Duodenal mucosa (tissue), 2 donors: ENCODE measurements at regions not wholly inside any gene's neighbourhood (a gene's known extent, or its start where the extent isn't known, plus 50 kb on each side); places are given as distances from the start of the nearest gene placed in this dataset.

Experiments
- H3K27ac ChIP-seq: one replicate; pipeline ENCODE4 v1.7.0; 2013; ENCODE audit warnings: low read depth, low read length
- H3K27me3 ChIP-seq, 2 donors: one replicate each; pipeline ENCODE4 v1.7.0; 2013; ENCODE audit warnings: low read length in 2 of 2, control low read depth in 1 of 2; ENCODE audit not compliant: insufficient read depth in 2 of 2, control insufficient read depth in 1 of 2
- H3K36me3 ChIP-seq, 2 donors: one replicate each; pipeline ENCODE4 v1.7.0; 2013; ENCODE audit warnings: low read length in 2 of 2, control low read depth in 1 of 2; ENCODE audit not compliant: insufficient read depth in 2 of 2, control insufficient read depth in 1 of 2
- H3K4me1 ChIP-seq, 2 donors: one replicate each; pipeline ENCODE4 v1.7.0; 2013; ENCODE audit warnings: low read length in 2 of 2, control low read depth in 1 of 2; ENCODE audit not compliant: insufficient read depth in 2 of 2, control insufficient read depth in 1 of 2
- H3K4me3 ChIP-seq, 2 donors: one replicate each; pipeline ENCODE4 v1.7.0; 2013; ENCODE audit warnings: low read length in 2 of 2, low read depth in 1 of 2
- H3K9ac ChIP-seq, 2 donors: one replicate each; pipeline ENCODE4 v1.7.0; 2013; ENCODE audit warnings: low read length in 2 of 2, low read depth in 1 of 2
- H3K9me3 ChIP-seq, 2 donors: one replicate each; pipeline ENCODE4 v1.7.0; 2013; ENCODE audit warnings: low read length in 2 of 2, control low read depth in 1 of 2; ENCODE audit not compliant: control insufficient read depth in 1 of 2

DNA sequence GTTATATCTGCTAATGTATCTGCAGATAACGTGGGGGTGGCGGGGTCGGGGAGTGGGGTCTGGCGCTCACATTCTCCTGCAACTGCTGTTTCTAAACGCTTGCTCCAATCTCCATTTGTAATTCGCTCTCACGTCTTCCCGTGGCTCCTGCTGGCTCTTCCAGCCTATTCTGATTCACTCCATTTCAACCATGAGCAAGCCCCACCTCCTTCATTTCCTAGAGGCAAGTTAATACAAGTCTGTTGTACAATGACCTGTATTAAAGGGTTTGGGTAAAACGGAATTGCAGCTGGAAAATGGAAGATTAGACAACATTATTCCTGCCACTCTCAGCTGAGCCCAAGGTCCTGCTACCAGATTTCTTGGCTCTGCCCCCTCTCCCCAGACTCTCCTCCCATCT is 132.3 kb downstream of the CSNK2A3 start:
- H3K4me1 ChIP-seq = peaks cover 18 to 28% of the 10 kb centered on the region in 2 donors
- no peak overlapping the region for H3K27ac ChIP-seq
- H3K36me3 ChIP-seq = no peaks in the 10 kb centered on the region
- no peak overlapping the region for H3K4me3 ChIP-seq
- no peaks in the 10 kb centered on the region for H3K27me3 ChIP-seq
- H3K9ac ChIP-seq = no peak overlapping the region
- H3K9me3 ChIP-seq = no peaks in the 10 kb centered on the region

DNA sequence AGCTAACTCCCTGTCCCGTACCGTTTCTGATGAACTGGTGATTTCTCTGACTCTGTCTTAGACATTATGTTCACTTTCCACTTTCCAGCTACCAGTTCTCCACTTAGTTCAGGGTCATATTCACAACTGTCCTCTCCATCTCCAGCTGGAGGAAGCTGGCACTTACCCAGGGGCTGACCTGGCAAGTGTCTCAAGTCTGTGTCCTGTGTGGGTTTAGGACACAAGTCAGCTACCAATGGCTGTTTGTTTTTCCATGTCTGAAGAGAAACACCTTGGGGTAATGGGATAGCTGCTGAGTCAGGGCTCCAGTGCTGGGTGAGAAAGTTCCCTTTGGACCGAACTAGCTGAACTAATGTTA is 134.4 kb downstream of the CSNK2A3 start:
- Histone ChIP-seq H3K9me3 (no peaks in the 10 kb centered on the region), H3K4me3 (no peak overlapping the region), H3K27me3 (no peaks in the 10 kb centered on the region), H3K4me1 (peaks cover 26 to 35% of the 10 kb centered on the region in 2 donors), H3K9ac (no peak overlapping the region), H3K36me3 (no peaks in the 10 kb centered on the region), H3K27ac (no peak overlapping the region)

DNA sequence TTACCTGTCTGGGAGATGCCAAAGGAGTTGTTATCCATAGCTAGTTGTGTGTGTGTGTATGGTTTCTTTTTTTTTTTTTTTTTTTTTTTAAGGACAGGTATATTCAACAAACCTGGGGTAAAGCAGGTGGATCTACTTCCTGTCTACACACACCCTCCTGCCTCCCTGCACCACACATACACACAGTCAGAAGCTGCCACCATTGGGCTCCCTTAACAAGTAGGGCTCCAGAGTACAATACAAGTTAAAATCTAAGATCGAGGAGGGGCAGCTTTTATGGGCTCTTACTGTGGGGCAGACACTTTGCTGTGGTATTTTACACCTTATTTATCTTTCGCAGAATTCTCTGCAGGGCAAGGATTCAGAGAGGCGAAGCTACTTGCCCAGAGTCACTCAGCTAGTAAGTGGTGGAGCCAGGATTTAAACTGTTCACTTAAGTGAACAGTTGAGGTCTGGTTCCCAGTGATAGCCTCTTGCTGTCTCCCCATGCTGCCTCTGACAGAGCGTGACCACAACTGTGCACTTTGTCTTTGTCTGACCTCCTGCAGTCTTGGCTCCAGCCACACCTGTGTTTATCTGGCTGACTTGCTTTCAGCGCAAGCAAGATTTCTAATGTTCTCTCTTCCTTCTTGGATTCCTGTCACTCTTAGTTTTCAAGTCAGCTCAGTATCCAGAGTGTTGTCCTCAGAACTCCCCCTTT is 135.0 kb downstream of the CSNK2A3 start:
- Histone ChIP-seq H3K4me3 (no peak overlapping the region), H3K36me3 (no peaks in the 10 kb centered on the region), H3K4me1 (peaks cover 26 to 35% of the 10 kb centered on the region in 2 donors), H3K27ac (no peak overlapping the region), H3K27me3 (no peaks in the 10 kb centered on the region), H3K9ac (no peak overlapping the region), H3K9me3 (no peaks in the 10 kb centered on the region)

DNA sequence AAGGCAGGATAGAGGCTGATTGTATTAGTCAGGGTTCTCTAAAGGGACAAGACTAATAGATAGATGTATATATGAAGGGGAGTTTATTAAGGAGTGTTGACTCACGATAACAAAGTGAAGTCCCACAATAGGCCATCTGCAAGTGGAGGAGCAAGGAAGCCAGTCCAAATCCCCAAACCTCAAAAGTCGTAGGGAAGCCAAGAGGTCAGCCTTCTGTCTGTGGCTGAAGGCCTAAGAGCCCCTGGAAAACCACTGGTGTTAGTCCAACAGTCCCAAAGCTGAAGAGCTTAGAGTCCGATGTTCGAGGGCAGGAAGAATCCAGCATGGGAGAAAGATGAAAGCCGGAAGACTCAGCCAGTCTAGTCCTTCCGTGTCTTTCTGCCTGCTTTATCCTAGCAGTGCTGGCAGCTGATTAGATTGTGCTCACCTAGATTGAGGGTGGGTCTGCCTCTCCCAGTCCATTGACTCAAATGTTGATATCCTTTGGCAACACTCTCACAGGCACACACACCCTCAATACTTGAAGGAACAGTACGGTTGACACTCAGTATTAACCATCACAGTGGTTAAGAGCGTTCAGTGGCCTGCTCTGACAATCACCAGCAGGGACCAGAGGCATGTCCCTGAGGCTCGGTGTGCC is 135.6 kb downstream of the CSNK2A3 start:
- Histone ChIP-seq H3K4me1 (peaks cover 26 to 35% of the 10 kb centered on the region in 2 donors), H3K36me3 (no peaks in the 10 kb centered on the region), H3K4me3 (no peak overlapping the region), H3K27ac (no peak overlapping the region), H3K9me3 (no peaks in the 10 kb centered on the region), H3K27me3 (no peaks in the 10 kb centered on the region), H3K9ac (no peak overlapping the region)

DNA sequence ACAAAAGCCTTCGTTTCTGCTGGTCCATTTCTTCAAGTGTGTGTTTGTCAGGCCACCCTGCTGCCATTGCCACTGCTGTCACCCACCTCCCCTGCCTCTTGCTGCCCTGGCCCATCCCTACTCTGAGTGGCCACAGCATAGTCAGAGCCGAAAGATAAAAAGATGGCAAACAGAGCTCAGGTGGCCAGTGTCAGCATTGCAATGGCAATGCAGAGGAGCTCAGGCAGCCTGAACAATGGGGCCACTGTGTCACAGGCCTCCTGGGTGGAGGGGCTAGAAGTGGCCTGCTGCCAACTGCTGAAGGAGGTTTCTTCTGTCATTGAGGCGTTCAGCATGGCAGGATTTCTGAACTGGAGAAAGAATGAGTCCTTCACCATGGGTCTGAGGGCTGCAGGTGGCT is 137.1 kb downstream of the CSNK2A3 start:
- Histone ChIP-seq H3K9ac (no peak overlapping the region), H3K4me1 (peaks cover 26 to 35% of the 10 kb centered on the region in 2 donors), H3K9me3 (no peaks in the 10 kb centered on the region), H3K27me3 (no peaks in the 10 kb centered on the region), H3K27ac (no peak overlapping the region), H3K4me3 (no peak overlapping the region), H3K36me3 (no peaks in the 10 kb centered on the region)

DNA sequence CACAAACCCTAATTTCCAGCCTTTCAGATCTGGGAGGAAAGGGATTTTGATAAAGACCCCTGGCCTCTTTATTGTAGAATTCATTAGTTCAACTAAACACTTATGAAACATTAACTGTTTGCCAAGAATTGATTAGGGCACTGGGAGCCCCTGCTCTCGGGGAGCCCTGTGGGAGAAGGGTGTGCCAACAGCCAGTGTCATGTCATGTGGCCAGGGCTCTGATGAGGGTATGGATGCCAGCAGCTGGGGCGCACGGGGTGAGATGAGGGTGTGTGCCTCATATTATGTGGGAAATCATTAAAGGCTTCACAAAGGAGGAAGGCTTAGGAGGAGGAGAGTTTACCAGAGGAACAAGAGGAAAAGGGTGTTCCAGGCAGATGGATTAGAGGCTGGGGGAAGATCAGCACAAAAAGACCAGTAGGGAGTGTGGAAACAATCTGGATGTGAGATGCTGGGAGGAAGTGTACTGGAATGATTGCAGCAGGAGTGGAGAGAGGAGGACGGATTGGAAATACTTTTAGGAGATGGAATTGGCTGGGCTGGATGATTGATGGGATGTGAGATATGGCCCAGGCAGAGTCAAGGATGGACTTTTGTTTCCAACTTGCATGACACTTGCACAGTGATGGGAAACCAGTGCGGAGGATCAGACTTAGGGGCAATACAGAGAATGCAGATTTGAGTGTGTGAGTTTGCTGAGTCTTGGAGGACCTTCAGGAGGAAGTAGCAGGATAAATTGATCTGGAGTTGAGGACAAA is 137.8 kb downstream of the CSNK2A3 start:
- H3K27me3 ChIP-seq = no peaks in the 10 kb centered on the region
- H3K4me3 ChIP-seq = no peak overlapping the region
- peaks cover 26 to 35% of the 10 kb centered on the region in 2 donors for H3K4me1 ChIP-seq
- no peak overlapping the region for H3K9ac ChIP-seq
- H3K9me3 ChIP-seq = no peaks in the 10 kb centered on the region
- H3K27ac ChIP-seq = no peak overlapping the region
- H3K36me3 ChIP-seq = no peaks in the 10 kb centered on the region

DNA sequence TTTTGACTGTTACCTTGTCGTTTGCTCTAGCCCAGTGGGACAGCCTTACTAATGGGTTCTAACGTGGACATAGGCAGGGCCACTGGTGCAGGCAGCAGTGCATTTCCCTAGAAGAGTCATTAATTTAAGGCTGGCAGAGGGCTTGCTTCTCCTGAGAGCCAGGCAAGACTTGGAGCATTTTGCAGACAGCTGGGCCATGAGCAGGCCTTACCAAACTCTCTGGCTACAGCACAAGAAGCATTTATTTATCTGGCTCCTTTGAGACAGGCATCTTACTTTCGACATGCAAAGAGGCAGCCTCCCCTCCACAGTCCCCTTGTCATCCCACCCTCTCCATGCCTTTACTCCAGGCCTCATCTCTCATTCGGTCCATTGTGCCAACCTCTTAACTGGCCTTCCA is 139.9 kb downstream of the CSNK2A3 start:
- Histone ChIP-seq H3K36me3 (no peaks in the 10 kb centered on the region), H3K4me1 (peaks cover 16 to 28% of the 10 kb centered on the region in 2 donors), H3K4me3 (no peak overlapping the region), H3K9me3 (no peaks in the 10 kb centered on the region), H3K27ac (no peak overlapping the region), H3K27me3 (peaks cover 0 to 4% of the 10 kb centered on the region in 2 donors), H3K9ac (no peak overlapping the region)

DNA sequence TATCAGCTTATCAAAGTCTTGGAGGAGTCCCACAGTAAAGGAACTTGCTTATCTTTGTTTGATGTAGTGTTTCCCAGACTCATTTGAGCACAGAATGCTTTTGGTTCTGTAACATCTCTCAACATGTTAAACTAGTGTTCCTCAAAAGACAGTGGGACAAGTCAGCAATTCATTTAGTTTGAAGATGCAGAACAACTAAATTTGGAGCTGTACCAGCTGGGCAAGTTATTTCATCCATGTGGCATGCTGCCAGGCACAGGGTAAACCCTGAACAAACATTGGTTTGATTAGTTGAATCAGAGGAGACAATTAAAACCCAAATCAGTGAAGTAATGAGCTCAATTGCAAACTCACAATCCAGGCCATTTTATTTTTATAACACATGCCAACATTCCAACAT is 141.2 kb downstream of the CSNK2A3 start:
- Histone ChIP-seq H3K4me3 (no peak overlapping the region), H3K9me3 (no peaks in the 10 kb centered on the region), H3K27ac (no peak overlapping the region), H3K36me3 (no peaks in the 10 kb centered on the region), H3K4me1 (peaks cover 10 to 16% of the 10 kb centered on the region in 2 donors), H3K27me3 (peaks cover 0 to 4% of the 10 kb centered on the region in 2 donors), H3K9ac (no peak overlapping the region)

DNA sequence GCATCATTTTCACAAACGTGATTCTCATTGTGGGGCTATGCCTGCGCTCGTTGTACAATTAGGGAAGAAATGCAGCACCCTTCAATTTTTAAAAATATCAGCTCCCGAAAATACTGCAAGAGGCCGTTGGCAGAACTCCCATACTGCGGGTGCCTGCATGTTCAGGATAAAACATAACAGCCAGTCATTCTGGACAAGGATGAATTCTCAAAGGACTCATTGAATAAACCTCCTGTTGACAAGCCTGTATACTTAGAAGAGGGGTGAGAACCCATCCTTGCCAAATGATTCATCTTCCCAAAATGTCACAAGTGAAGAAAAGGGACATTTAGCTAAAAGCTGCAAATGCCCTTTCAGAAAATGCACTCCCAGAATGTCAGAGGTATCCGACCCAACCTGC is 141.9 kb downstream of the CSNK2A3 start:
- Histone ChIP-seq H3K27me3 (peaks cover 0 to 7% of the 10 kb centered on the region in 2 donors), H3K36me3 (no peaks in the 10 kb centered on the region), H3K9me3 (no peaks in the 10 kb centered on the region), H3K27ac (no peak overlapping the region), H3K4me1 (peaks cover 10 to 11% of the 10 kb centered on the region in 2 donors), H3K4me3 (no peak overlapping the region), H3K9ac (no peak overlapping the region)

DNA sequence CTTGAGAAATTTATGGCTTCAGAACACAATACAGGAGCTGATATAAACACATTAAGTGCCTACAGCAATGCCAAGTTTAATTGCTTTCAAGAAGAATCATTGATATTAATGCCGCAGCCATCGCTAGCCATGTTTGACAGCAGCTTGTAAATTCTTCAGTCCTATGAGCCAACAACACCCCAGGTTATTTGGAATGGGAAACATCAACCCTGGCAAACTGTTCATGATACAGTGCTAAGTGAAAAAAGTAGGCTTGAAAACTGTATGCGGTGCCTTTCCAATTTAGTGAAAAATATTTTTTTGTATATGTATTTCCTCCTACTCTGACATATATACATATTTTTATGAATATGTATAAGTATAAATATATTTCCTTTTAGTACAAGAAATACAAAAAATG is 142.6 kb downstream of the CSNK2A3 start:
- H3K9ac ChIP-seq = no peak overlapping the region
- H3K27me3 ChIP-seq = peaks cover 0 to 7% of the 10 kb centered on the region in 2 donors
- H3K4me1 ChIP-seq = peaks cover 4% of the 10 kb centered on the region in 2 donors
- H3K36me3 ChIP-seq = no peaks in the 10 kb centered on the region
- H3K9me3 ChIP-seq = no peaks in the 10 kb centered on the region
- no peak overlapping the region for H3K4me3 ChIP-seq
- no peak overlapping the region for H3K27ac ChIP-seq
